ENCODE measurements at regions not wholly inside any gene's neighbourhood (a gene's known extent, or its start where the extent isn't known, plus 50 kb on each side); places are given as distances from the start of the nearest gene placed in this dataset.

GRCh38 chr13:79941752-79942151 lies 399.2 kb downstream of the SPRY2 start:
- TF ChIP-seq, protein P1, sequence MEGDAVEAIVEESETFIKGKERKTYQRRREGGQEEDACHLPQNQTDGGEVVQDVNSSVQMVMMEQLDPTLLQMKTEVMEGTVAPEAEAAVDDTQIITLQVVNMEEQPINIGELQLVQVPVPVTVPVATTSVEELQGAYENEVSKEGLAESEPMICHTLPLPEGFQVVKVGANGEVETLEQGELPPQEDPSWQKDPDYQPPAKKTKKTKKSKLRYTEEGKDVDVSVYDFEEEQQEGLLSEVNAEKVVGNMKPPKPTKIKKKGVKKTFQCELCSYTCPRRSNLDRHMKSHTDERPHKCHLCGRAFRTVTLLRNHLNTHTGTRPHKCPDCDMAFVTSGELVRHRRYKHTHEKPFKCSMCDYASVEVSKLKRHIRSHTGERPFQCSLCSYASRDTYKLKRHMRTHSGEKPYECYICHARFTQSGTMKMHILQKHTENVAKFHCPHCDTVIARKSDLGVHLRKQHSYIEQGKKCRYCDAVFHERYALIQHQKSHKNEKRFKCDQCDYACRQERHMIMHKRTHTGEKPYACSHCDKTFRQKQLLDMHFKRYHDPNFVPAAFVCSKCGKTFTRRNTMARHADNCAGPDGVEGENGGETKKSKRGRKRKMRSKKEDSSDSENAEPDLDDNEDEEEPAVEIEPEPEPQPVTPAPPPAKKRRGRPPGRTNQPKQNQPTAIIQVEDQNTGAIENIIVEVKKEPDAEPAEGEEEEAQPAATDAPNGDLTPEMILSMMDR (IDR thresholded peaks at IDR 0.05): no peak
- TF ChIP-seq POLR2A (IDR thresholded peaks at IDR 0.05): no peak

Data from gastroesophageal sphincter (tissue), 3 donors.